NCI-H345 treated with DMSO at 0.1 percent for 48 hours (cell line): ENCODE measurements at regions not wholly inside any gene's neighbourhood (a gene's known extent, or its start where the extent isn't known, plus 50 kb on each side); places are given as distances from the start of the nearest gene placed in this dataset.

Experiments
- DNase-seq: peaks from one replicate; lab custom pipeline; 2025; ENCODE audit not compliant: unreplicated experiment; lab: John Stamatoyannopoulos, UW

- no peak for DNase-seq
These were observed 334.4 kb upstream of the TRIB2 start for GRCh38 chr2:12382366-12382765.

DNA sequence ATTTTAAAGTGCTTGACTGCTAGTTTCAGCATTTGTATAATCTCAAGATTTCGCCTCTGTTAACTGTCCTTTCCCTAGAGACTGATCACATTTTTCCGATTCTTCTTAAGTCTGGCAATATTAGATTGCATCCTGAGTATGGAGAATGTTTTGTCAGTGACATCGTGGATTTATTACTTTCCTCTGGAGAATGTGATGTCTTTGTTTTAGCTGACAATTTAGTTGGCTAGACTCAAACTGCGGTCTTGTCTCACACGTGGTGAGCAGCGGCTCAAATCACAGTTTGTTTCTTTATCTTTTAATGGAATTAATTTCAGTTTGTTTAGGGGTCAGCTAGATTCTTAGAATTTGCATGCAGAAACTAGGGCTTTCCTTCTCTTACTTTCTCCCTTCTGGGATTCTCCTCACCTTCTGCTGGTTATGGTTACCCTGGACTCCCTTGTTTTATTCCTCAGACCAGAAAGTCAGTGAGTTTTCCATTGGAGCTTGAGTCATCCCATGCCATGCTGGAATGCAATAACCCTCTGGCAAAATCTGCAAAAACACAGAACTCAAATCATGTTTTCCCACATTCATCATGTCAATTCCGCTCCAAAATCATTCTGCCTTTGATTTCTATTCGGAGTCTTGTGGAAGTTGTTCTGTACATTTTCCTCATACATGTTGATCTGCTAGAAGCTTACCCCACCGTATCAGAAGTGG is 327.2 kb upstream of the TRIB2 start:
- DNase-seq: no peak

- DNase-seq: no peak
These were observed 325.6 kb upstream of the TRIB2 start for GRCh38 chr2:12391116-12391515.

DNA sequence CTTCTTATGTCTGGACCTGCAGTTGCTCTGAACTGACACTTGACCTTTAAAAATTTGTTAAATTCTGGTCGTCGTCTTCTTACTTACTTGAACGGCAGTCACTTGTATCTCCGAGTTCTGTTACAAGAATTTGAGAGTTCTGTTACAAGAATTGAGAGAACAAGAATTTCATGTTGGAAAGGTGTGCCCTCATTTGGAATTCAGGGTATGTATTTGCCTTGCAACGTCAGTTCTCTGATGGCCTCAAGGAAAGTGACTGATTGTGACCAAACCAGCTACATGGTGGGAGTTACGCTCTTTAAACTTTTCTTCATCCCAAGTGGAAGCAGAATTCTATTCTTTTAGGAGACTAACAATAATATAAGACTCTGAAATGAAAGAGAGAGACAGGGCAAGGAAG is 320.0 kb upstream of the TRIB2 start:
- no peak for DNase-seq

- no peak for DNase-seq
These were observed 318.9 kb upstream of the TRIB2 start for GRCh38 chr2:12397854-12398253.

- DNase-seq: peak; percentile 7
These were observed 317.5 kb upstream of the TRIB2 start for GRCh38 chr2:12399240-12399639.

DNA sequence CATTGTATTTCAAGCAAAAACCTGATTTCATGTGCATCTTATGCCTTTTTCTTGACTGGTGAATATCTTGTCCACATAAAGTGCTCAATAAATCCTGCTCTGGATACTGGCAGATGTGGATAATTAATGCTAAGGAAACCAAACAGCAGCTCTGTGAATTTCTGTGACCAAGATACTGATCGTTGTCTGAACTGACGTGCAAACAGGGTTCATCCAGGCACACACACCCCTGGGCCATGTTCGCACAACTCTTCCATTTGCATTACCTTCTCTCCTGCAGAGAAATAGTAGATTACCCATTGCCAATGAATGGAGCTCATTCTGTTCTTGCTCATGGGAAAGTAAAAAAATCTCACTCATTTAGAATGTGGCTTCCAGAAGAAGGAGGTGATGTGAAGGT is 316.2 kb upstream of the TRIB2 start:
- no peak for DNase-seq

DNA sequence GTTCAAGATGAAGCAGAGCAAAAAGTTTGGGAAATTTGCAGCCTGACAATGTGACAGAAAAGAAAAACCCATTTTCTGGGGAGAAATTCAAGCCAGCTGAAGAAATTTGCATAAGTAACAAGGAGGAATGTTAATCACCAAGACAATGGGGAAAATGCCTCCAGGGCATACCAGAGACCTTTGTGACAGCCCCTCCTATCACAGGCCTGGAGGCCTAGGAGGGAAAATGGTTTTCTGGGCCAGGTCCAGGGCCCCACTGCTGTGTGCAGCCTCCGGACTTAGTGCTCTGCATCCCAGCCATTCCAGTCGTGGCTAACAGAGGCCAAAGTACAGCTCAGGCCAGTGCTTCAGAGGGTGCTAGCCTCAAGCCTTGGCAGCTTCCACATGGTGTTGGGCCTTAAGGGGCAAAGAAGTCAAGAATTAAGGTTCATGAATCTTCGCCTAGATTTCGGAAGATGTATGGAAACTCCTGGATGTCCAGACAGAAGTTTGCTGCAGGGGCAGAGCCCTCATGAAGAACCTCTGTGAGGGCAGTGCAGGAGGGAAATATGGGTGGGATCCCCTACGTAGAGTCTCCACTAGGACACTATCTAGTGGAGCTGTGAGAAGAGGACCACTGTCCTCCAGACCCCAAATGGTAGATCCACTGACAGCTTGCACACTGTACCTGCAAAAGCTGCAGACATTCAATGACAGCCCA is 314.1 kb upstream of the TRIB2 start:
- DNase-seq: no peak

GRCh38 chr2:12404497-12404896 is 312.2 kb upstream of the TRIB2 start:
- no peak for DNase-seq

DNA sequence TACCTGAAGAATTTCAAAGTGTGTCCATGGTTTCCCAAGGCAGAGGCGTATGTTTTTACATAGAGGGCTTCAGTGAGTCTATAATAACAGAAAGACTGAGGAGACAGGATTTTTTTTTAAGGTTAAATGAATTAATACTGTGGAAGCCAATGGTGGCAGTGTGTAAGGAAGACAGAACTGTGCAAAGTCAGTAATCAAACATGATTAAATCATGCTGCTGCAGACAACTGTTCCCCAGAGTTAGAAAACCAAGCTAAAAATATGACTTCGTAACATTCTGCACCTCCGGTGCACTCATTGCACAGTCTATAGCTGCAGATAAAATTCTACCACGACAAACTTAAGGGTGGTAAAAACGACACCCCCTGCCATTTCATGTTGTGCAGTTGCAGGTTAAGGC is 309.6 kb upstream of the TRIB2 start:
- DNase-seq: no peak

- DNase-seq: no peak
These were observed 303.8 kb upstream of the TRIB2 start for GRCh38 chr2:12412898-12413305.

- DNase-seq: no peak
These were observed 301.2 kb upstream of the TRIB2 start for GRCh38 chr2:12415536-12415935.

- no peak for DNase-seq
These were observed 300.1 kb upstream of the TRIB2 start for GRCh38 chr2:12416600-12416999.

DNA sequence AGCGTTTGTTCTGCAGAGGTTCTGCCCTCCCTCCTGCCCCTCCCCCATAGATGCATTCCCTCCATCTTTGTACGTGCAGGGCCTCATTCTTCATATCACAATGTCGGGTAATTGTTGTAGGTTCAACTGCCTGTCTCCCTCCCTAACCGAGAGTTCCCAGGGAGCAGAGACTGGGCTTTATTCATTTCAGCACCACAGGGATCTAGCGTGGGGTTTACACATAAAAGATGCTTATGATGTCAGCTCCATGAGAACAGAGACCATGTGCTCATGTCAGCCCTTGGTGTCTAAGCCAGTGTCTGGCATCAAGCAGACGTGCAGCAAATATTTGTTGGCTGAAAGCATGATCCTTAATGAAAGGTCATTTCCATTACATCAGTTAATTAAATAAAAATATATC is 298.9 kb upstream of the TRIB2 start:
- DNase-seq: peak; percentile 24

- no peak for DNase-seq
These were observed 296.9 kb upstream of the TRIB2 start for GRCh38 chr2:12419803-12420202.

GRCh38 chr2:12421046-12421445 is 295.7 kb upstream of the TRIB2 start:
- DNase-seq: no peak

GRCh38 chr2:12424219-12424618 is 292.5 kb upstream of the TRIB2 start:
- DNase-seq: no peak

- no peak for DNase-seq
These were observed 291.9 kb upstream of the TRIB2 start for GRCh38 chr2:12424809-12425208.

- DNase-seq: no peak
These were observed 288.4 kb upstream of the TRIB2 start for GRCh38 chr2:12428324-12428723.

GRCh38 chr2:12428786-12429185 is 287.9 kb upstream of the TRIB2 start:
- no peak for DNase-seq

DNA sequence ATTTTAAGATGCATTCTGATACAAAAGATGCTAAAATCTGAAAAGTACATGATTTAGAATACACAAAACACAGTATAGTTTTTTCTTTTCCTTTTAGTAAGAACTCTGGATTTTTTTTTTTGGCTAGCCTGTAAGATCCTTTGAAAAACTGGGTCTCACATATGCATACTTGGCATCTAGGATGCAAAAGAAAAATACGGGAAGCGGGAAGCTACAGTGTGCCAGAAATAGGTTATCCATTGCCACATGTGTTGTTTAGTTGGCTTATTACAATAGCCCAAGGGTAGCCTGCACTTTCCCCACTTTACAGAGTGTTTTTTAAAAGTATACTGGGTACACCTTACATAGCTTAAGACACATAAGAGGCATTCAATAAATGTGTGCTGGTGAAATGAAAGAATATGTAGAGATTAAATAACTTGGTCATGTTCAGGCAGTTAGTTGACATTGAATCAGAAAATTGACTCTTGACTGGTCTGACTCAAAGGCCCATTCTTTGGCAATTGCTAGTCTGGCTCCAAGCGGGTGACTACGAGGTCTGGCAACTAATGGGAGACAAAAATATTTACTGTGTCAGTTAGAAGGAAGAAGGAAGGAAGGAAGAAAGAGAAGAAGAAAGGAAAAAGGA is 286.8 kb upstream of the TRIB2 start:
- no peak for DNase-seq

GRCh38 chr2:12430407-12431133 is 286.2 kb upstream of the TRIB2 start:
- DNase-seq: no peak
